Caco-2 (cell line): ENCODE measurements at regions not wholly inside any gene's neighbourhood (a gene's known extent, or its start where the extent isn't known, plus 50 kb on each side); places are given as distances from the start of the nearest gene placed in this dataset.

Experiments
- BruUV-seq: library from RNA; stranded (reverse); fragments of 400-500 nt; replicated peaks from 2 replicates; lab custom pipeline; 2021; lab: Mats Ljungman, UMichigan
- CTCF ChIA-PET: fragments of 300-600 bp; sonication (Branson Sonifier 250); formaldehyde crosslinking; loops from one replicate; lab custom pipeline; 2022; ENCODE audit warnings: antibody characterized with exemption; lab: Charles Lee
- POLR2A ChIA-PET: fragments of 300-600 bp; sonication (Branson Sonifier 250); formaldehyde crosslinking; loops from one replicate; lab custom pipeline; 2022; ENCODE audit warnings: antibody characterized with exemption; lab: Charles Lee
- DNase-seq, 2 experiments: peaks; one replicate each; pipeline versions ENCODE4 v3.0.0 to v3.0.0-alpha.2; 2020 to 2022
- H3K27me3 ChIP-seq: replicated peaks from 2 replicates; pipeline ENCODE4 v1.6.0; 2011; ENCODE audit warnings: low read length; ENCODE audit not compliant: control insufficient read depth, insufficient read depth
- H3K36me3 ChIP-seq: 2 replicates; pipeline ENCODE4 v1.5.1; 2011; ENCODE audit warnings: low read length; ENCODE audit not compliant: control insufficient read depth, insufficient read depth
- H3K4me1 ChIP-seq: fragments of 250-450 bp; sonication (Bioruptor Pico); 2 replicates; pipeline ENCODE4 v1.5.1; 2020; ENCODE audit warnings: mild to moderate bottlenecking
- H3K4me3 ChIP-seq: 2 replicates; pipeline ENCODE4 v1.5.1; 2011; ENCODE audit warnings: low read depth, mild to moderate bottlenecking, control low read depth, low read length
- H3K9me3 ChIP-seq: fragments of 250-450 bp; sonication (Bioruptor Pico); 2 replicates; pipeline ENCODE4 v1.5.1; 2020; ENCODE audit warnings: mild to moderate bottlenecking, moderate library complexity
- H3K27ac Mint-ChIP-seq: one replicate; pipeline ENCODE4 v1.8.0; 2022; ENCODE audit warnings: mixed read lengths; ENCODE audit not compliant: unreplicated experiment
- H3K27me3 Mint-ChIP-seq: one replicate; pipeline ENCODE4 v1.8.0; 2022; ENCODE audit warnings: mixed read lengths; ENCODE audit not compliant: insufficient read depth, unreplicated experiment
- H3K36me3 Mint-ChIP-seq: one replicate; pipeline ENCODE4 v1.8.0; 2022; ENCODE audit warnings: mild to moderate bottlenecking, mixed read lengths; ENCODE audit not compliant: insufficient read depth, unreplicated experiment
- H3K4me1 Mint-ChIP-seq: one replicate; pipeline ENCODE4 v1.8.0; 2022; ENCODE audit warnings: low read depth, mixed read lengths; ENCODE audit not compliant: unreplicated experiment
- H3K4me3 Mint-ChIP-seq: one replicate; pipeline ENCODE4 v1.8.0; 2022; ENCODE audit warnings: mild to moderate bottlenecking, moderate library complexity, mixed read lengths; ENCODE audit not compliant: unreplicated experiment
- H3K9me3 Mint-ChIP-seq: one replicate; pipeline ENCODE4 v1.8.0; 2022; ENCODE audit warnings: mixed read lengths; ENCODE audit not compliant: unreplicated experiment
- CTCF ChIP-seq, 2 experiments: fragments of 200-600 bp in 1 of 2; IDR thresholded peaks; 1 replicate in 1 of 2; 2 replicates in 1 of 2; pipeline versions ENCODE4 v1.5.1 to v1.8.0; 2011 to 2022; ENCODE audit warnings: antibody characterized with exemption in 1 of 2, control low read depth in 1 of 2, inconsistent platforms in 1 of 2, low read depth in 1 of 2, low read length in 1 of 2, mild to moderate bottlenecking in 1 of 2, moderate library complexity in 1 of 2; ENCODE audit not compliant: insufficient read depth in 1 of 2, severe bottlenecking in 1 of 2, unreplicated experiment in 1 of 2
- intact Hi-C: fragments of 100-400 bp; cut with micrococcal nuclease; formaldehyde crosslinking; loops from one replicate; pipeline ENCODE4 v1.10.0; 2022; ENCODE audit not compliant: unreplicated experiment

DNA sequence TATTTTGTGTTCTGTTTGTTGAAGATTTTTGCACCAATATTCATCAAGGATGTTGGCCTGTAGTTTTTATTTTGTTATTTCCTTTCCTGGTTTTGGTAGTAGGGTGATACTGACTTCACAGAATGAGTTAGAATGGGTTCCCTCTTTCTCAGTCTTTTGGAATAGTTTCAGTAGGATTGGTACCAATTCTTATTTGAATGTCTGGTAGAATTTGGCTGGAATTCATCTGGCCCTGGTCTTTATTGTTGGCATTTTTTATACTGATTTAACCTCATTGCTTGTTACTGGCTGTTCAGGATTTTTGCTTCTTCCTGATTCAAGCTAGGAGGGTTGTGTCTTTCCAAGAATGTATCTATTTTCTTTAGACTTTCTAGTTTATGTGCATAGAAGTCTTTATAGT lies 263.7 kb downstream of the SOX11 start:
- Histone ChIP-seq H3K9me3 (no peaks in the 10 kb centered on the region; the same call in 1 of the 2 replicates), H3K4me3 (no peak overlapping the region), H3K27me3 (no peaks in the 10 kb centered on the region), H3K4me1 (no peaks in the 10 kb centered on the region), H3K36me3 (no peaks in the 10 kb centered on the region)
- no peaks in the 10 kb centered on the region for H3K27me3 Mint-ChIP-seq
- BruUV-seq: no TSS peak
- DNase-seq: no peak
- no peaks in the 10 kb centered on the region for H3K4me1 Mint-ChIP-seq
- no peaks in the 10 kb centered on the region for H3K36me3 Mint-ChIP-seq
- no peaks in the 10 kb centered on the region for H3K9me3 Mint-ChIP-seq
- intact Hi-C loops: no loop called here
- TF ChIP-seq CTCF (IDR thresholded peaks at IDR 0.05; ENCODE audit: insufficient read depth in 1 of 2, low read depth in 1 of 2, low read length in 1 of 2, severe bottlenecking in 1 of 2, unreplicated experiment in 1 of 2): no peak
- ChIA-PET CTCF (no interaction called here), POLR2A (no interaction called here)
- H3K27ac Mint-ChIP-seq: no peak overlapping the region
- H3K4me3 Mint-ChIP-seq: no peak overlapping the region

DNA sequence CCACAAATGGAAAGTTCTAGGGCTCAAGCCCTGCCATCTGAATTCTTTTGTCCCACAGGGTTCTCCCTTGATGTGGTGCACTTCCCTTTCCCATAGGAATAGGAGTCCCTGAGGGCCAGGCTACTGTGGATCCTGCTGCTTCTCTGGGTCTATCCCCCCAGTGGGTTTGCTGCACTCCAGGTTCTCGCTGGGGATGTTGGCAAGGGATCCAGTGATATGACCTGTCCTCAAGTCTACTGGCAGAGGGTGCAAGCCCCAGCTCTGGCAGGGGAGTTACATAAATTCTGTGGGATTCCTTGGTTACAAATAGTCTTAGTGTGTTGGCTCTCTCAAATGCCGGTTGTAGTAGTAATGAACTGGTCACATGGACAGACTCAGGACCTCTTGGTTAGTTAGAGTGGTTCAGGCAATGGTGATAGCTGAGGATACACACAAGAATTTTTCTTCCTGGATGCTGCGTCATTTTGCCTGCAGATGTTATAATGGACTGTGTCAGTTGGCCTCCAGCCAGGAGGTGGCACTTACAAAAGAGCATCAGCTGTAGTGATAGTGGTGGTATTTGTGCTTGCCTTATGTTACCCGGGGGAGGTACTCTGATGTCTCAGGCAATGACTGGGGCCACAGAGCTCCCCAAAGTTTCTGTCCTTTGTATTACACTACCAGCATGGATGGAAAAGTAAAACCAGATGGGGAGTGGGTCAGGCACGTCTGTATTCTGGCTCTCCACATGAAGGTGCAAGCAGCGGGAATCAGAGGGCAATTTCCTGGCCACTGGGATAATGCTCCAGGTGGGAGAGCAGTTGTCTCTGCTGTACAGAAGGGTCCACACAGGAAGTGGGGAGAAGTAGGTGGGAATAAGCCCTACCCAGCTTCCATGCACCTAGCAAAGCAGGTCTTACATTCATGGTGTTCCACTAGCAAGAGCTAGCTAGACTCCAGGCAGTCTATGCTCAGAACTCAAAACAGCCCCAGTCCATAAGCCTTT lies 267.9 kb downstream of the SOX11 start:
- no peak for TF ChIP-seq CTCF (IDR thresholded peaks at IDR 0.05; ENCODE audit: insufficient read depth in 1 of 2, low read depth in 1 of 2, low read length in 1 of 2, severe bottlenecking in 1 of 2, unreplicated experiment in 1 of 2)
- no TSS peak for BruUV-seq

DNA sequence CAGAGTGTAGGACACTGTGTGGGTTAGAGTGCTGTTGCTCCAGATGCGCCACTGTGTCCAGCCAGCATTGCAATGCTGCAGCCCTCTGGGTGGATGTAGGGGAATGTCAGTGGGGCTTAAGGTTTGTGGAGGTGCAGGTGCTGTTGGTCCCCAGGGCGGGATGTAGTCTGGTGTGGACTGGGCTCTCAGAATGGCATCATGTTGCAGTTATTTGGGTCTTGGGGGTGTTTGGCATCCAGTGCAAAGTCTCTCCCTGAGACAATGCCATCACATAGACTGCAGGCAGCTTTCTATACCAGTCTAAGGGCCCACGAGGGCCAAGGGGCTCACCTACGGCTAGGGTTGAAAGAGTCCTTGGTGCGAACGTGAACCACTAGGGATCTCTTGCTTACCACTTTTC lies 275.3 kb downstream of the SOX11 start:
- TF ChIP-seq CTCF (IDR thresholded peaks at IDR 0.05; ENCODE audit: insufficient read depth in 1 of 2, low read depth in 1 of 2, low read length in 1 of 2, severe bottlenecking in 1 of 2, unreplicated experiment in 1 of 2): no peak
- CTCF ChIA-PET: no interaction called here
- H3K4me1 ChIP-seq: no peaks in the 10 kb centered on the region
- no peaks in the 10 kb centered on the region for H3K36me3 ChIP-seq
- no peaks in the 10 kb centered on the region; the same call in 1 of the 2 replicates for H3K9me3 ChIP-seq
- Mint-ChIP-seq H3K4me3 (no peak overlapping the region), H3K27ac (no peak overlapping the region), H3K9me3 (peaks cover 23% of the 10 kb centered on the region), H3K36me3 (no peaks in the 10 kb centered on the region), H3K4me1 (no peaks in the 10 kb centered on the region), H3K27me3 (no peaks in the 10 kb centered on the region)
- H3K27me3 ChIP-seq: no peaks in the 10 kb centered on the region
- H3K4me3 ChIP-seq: no peak overlapping the region
- POLR2A ChIA-PET: no interaction called here
- no TSS peak for BruUV-seq
- no peak for DNase-seq
- intact Hi-C loops: no loop called here

More for the DNA sequence above, 267.9 kb downstream of the SOX11 start:
- ChIA-PET POLR2A (no interaction called here), CTCF (no interaction called here)
- no peaks in the 10 kb centered on the region for H3K27me3 ChIP-seq
- Mint-ChIP-seq H3K4me3 (no peak overlapping the region), H3K27ac (no peak overlapping the region), H3K27me3 (no peaks in the 10 kb centered on the region), H3K9me3 (peaks cover 13% of the 10 kb centered on the region), H3K4me1 (no peaks in the 10 kb centered on the region), H3K36me3 (no peaks in the 10 kb centered on the region)
- H3K36me3 ChIP-seq: no peaks in the 10 kb centered on the region
- intact Hi-C loops: no loop called here
- DNase-seq: no peak
- no peaks in the 10 kb centered on the region; the same call in none of the 2 replicates for H3K9me3 ChIP-seq
- H3K4me3 ChIP-seq: no peak overlapping the region
- H3K4me1 ChIP-seq: no peaks in the 10 kb centered on the region
